Hepatocyte (in vitro differentiated cells): ENCODE measurements at regions not wholly inside any gene's neighbourhood (a gene's known extent, or its start where the extent isn't known, plus 50 kb on each side); places are given as distances from the start of the nearest gene placed in this dataset.

Experiments
- CTCF ChIP-seq: fragments of 200-600 bp; sonication (generic); IDR thresholded peaks from 2 replicates; pipeline ENCODE4 v1.5.1; 2016; ENCODE audit warnings: antibody characterized with exemption, mild to moderate bottlenecking; ENCODE audit not compliant: poor library complexity
- EZH2phosphoT487 ChIP-seq: fragments of 200-600 bp; sonication (generic); IDR thresholded peaks from one replicate; pipeline ENCODE4 v1.6.1; 2018; ENCODE audit warnings: antibody characterized with exemption, mild to moderate bottlenecking, low read depth, moderate library complexity; ENCODE audit not compliant: unreplicated experiment, severe bottlenecking

GRCh38 chr10:33032654-33033151 lies 74.7 kb upstream of the ITGB1 start:
- no peak for TF ChIP-seq CTCF
- no peak for TF ChIP-seq EZH2phosphoT487
